ENCODE measurements at regions not wholly inside any gene's neighbourhood (a gene's known extent, or its start where the extent isn't known, plus 50 kb on each side); places are given as distances from the start of the nearest gene placed in this dataset.

- H3K4me3 ChIP-seq (ENCODE audit: low read depth, low read length) = no peak overlapping the region
- TF ChIP-seq CTCF (IDR thresholded peaks at IDR 0.05; ENCODE audit: insufficient read depth, low read length, missing control alignments) = no peak
- POLR2A ChIA-PET = no interaction called here
- CTCF ChIA-PET = interaction anchor here (0.9 to 4.5 kb wide), 6 partner anchors 8 to 82 kb away, joined by 3 to 25 read pairs (median 5); a partner anchor contains a TSS
- DNase-seq (ENCODE audit: low read depth, low spot score) = no peak
These were observed 92.4 kb downstream of the HFE start for GRCh38 chr6:26179675-26180074.

- H3K4me3 ChIP-seq (ENCODE audit: low read depth, low read length) = no peak overlapping the region
- no peak for TF ChIP-seq CTCF (IDR thresholded peaks at IDR 0.05; ENCODE audit: insufficient read depth, low read length, missing control alignments)
- CTCF ChIA-PET = interaction anchor here (1.3 kb wide), 1 partner anchor 17 kb away, joined by 3 read pairs; no protein-coding TSS in a partner anchor
- POLR2A ChIA-PET = no interaction called here
- no peak for DNase-seq (ENCODE audit: low read depth, low spot score)
These were observed 93.1 kb downstream of the HFE start for GRCh38 chr6:26180346-26180745.

- TF ChIP-seq CTCF (IDR thresholded peaks at IDR 0.05; ENCODE audit: insufficient read depth, low read length, missing control alignments) = no peak
- H3K4me3 ChIP-seq (ENCODE audit: low read depth, low read length) = peak overlapping the region; percentile 57
- DNase-seq (ENCODE audit: low read depth, low spot score) = no peak
- ChIA-PET POLR2A (interaction anchor here (0.8 to 4.0 kb wide), 15 partner anchors 9 to 102 kb away, joined by 3 to 63 read pairs (median 6); a partner anchor contains a TSS), CTCF (interaction anchor here (0.6 to 3.2 kb wide), 13 partner anchors 10 to 944 kb away, joined by 3 to 34 read pairs (median 5); a partner anchor contains a TSS)
These were observed 96.0 kb downstream of the HFE start for GRCh38 chr6:26183237-26183580.

GRCh38 chr6:26183581-26184366, 96.5 kb downstream of the HFE start:
- ChIA-PET POLR2A (interaction anchor here (0.8 to 4.0 kb wide), 15 partner anchors 8 to 102 kb away, joined by 3 to 63 read pairs (median 6); a partner anchor contains a TSS), CTCF (interaction anchor here (1.2 to 3.2 kb wide), 13 partner anchors 8 to 944 kb away, joined by 3 to 34 read pairs (median 5); a partner anchor contains a TSS)
- H3K4me3 ChIP-seq (ENCODE audit: low read depth, low read length) = peak overlapping the region; percentile 57
- TF ChIP-seq CTCF (IDR thresholded peaks at IDR 0.05; ENCODE audit: insufficient read depth, low read length, missing control alignments) = no peak
- no peak for DNase-seq (ENCODE audit: low read depth, low spot score)

- TF ChIP-seq CTCF (IDR thresholded peaks at IDR 0.05; ENCODE audit: insufficient read depth, low read length, missing control alignments) = no peak
- peak overlapping the region; percentile 57 for H3K4me3 ChIP-seq (ENCODE audit: low read depth, low read length)
- DNase-seq (ENCODE audit: low read depth, low spot score) = no peak
- ChIA-PET POLR2A (interaction anchor here (1.1 to 4.0 kb wide), 6 partner anchors 12 to 60 kb away, joined by 3 to 63 read pairs (median 18); a partner anchor contains a TSS), CTCF (interaction anchor here (1.3 to 3.2 kb wide), 6 partner anchors 9 to 292 kb away, joined by 3 to 34 read pairs (median 6); a partner anchor contains a TSS)
These were observed 97.2 kb downstream of the HFE start for GRCh38 chr6:26184367-26184891.

- no peak for TF ChIP-seq CTCF (IDR thresholded peaks at IDR 0.05; ENCODE audit: insufficient read depth, low read length, missing control alignments)
- H3K4me3 ChIP-seq (ENCODE audit: low read depth, low read length) = no peak overlapping the region
- CTCF ChIA-PET = interaction anchor here (1.5 to 4.4 kb wide), 3 partner anchors 9 to 13 kb away, joined by 5 to 21 read pairs (median 12); a partner anchor contains a TSS
- POLR2A ChIA-PET = interaction anchor here (4.0 kb wide), 1 partner anchor 12 kb away, joined by 63 read pairs; a partner anchor contains a TSS
- DNase-seq (ENCODE audit: low read depth, low spot score) = no peak
These were observed 97.8 kb downstream of the HFE start for GRCh38 chr6:26185004-26185403.
